ENCODE measurements at regions not wholly inside any gene's neighbourhood (a gene's known extent, or its start where the extent isn't known, plus 50 kb on each side); places are given as distances from the start of the nearest gene placed in this dataset.

- no peaks in the 10 kb centered on the region for H3K27me3 ChIP-seq
- no peak overlapping the region for H3K4me3 ChIP-seq
- no peak overlapping the region for H3K27ac ChIP-seq
- TF ChIP-seq EP300 (IDR thresholded peaks at IDR 0.05), result no peak
- no peak for TF ChIP-seq POLR2A (IDR thresholded peaks at IDR 0.05)
- no peak for TF ChIP-seq CTCF (IDR thresholded peaks at IDR 0.05)
- TF ChIP-seq POLR2AphosphoS5 (IDR thresholded peaks at IDR 0.05), result no peak
- H3K4me1 ChIP-seq, result no peaks in the 10 kb centered on the region
- DNase-seq, result no peak
- 87 to 91% methylated on average over 7 of the region's 7 CpGs for WGBS, 2 donors
- H3K36me3 ChIP-seq, result no peaks in the 10 kb centered on the region
- no peaks in the 10 kb centered on the region for H3K9me3 ChIP-seq
- ATAC-seq (ENCODE audit: low FRiP score in 2 of 2), result no peak
These were observed 56.0 kb upstream of the FLT1 start for GRCh38 chr13:28550721-28551497.

GRCh38 chr13:28550091-28550490 lies 55.2 kb upstream of the FLT1 start:
- 73 to 84% methylated on average over 3 of the region's 3 CpGs for WGBS, 2 donors
- ATAC-seq (ENCODE audit: low FRiP score in 2 of 2), result no peak

GRCh38 chr13:28548872-28549271 lies 53.9 kb upstream of the FLT1 start:
- Histone ChIP-seq H3K36me3 (no peaks in the 10 kb centered on the region), H3K4me3 (no peak overlapping the region), H3K27me3 (no peaks in the 10 kb centered on the region), H3K4me1 (no peaks in the 10 kb centered on the region), H3K27ac (no peak overlapping the region), H3K9me3 (peaks cover 0 to 3% (median 0%) of the 10 kb centered on the region in 4 donors)
- no peak for DNase-seq
- no peak for ATAC-seq (ENCODE audit: low FRiP score in 2 of 2)
- 59 to 68% methylated on average over 2 of the region's 2 CpGs for WGBS, 2 donors
- TF ChIP-seq POLR2A (IDR thresholded peaks at IDR 0.05) (no peak), EP300 (IDR thresholded peaks at IDR 0.05) (no peak)

More at GRCh38 chr13:28550091-28550490, 55.2 kb upstream of the FLT1 start:
- Histone ChIP-seq H3K4me1 (no peaks in the 10 kb centered on the region), H3K4me3 (no peak overlapping the region), H3K27me3 (no peaks in the 10 kb centered on the region), H3K36me3 (no peaks in the 10 kb centered on the region), H3K9me3 (no peaks in the 10 kb centered on the region), H3K27ac (no peak overlapping the region)
- DNase-seq, result no peak
- TF ChIP-seq CTCF (IDR thresholded peaks at IDR 0.05), result no peak
- no peak for TF ChIP-seq POLR2AphosphoS5 (IDR thresholded peaks at IDR 0.05)
- TF ChIP-seq EP300 (IDR thresholded peaks at IDR 0.05), result no peak
- TF ChIP-seq POLR2A (IDR thresholded peaks at IDR 0.05), result no peak

- WGBS, 2 donors, result 70 to 73% methylated on average over 4 of the region's 4 CpGs
- no peak for DNase-seq
- no peaks in the 10 kb centered on the region for H3K27me3 ChIP-seq
- H3K27ac ChIP-seq, result no peak overlapping the region
- H3K4me3 ChIP-seq, result no peak overlapping the region
- TF ChIP-seq POLR2A (IDR thresholded peaks at IDR 0.05) (no peak), EP300 (IDR thresholded peaks at IDR 0.05) (no peak)
- H3K9me3 ChIP-seq, result peaks cover 0 to 7% (median 0%) of the 10 kb centered on the region in 4 donors
- ATAC-seq (ENCODE audit: low FRiP score in 2 of 2), result no peak
- H3K36me3 ChIP-seq, result no peaks in the 10 kb centered on the region
- H3K4me1 ChIP-seq, result no peaks in the 10 kb centered on the region
These were observed 53.5 kb upstream of the FLT1 start for GRCh38 chr13:28548468-28548867.

- DNase-seq (no peak), ATAC-seq (ENCODE audit: low FRiP score in 2 of 2) (no peak)
- no peaks in the 10 kb centered on the region for H3K27me3 ChIP-seq
- H3K36me3 ChIP-seq, result no peaks in the 10 kb centered on the region
- 64 to 69% methylated on average over 5 of the region's 5 CpGs for WGBS, 2 donors
- H3K27ac ChIP-seq, result no peak overlapping the region
- peaks cover 0 to 9% (median 0%) of the 10 kb centered on the region in 4 donors for H3K9me3 ChIP-seq
- TF ChIP-seq CTCF (IDR thresholded peaks at IDR 0.05), result no peak
- no peak for TF ChIP-seq POLR2A (IDR thresholded peaks at IDR 0.05)
- no peak for TF ChIP-seq EP300 (IDR thresholded peaks at IDR 0.05)
- no peak for TF ChIP-seq POLR2AphosphoS5 (IDR thresholded peaks at IDR 0.05)
- H3K4me3 ChIP-seq, result no peak overlapping the region
- no peaks in the 10 kb centered on the region for H3K4me1 ChIP-seq
These were observed 50.8 kb upstream of the FLT1 start for GRCh38 chr13:28545583-28546333.

All from upper lobe of left lung (tissue), 6 donors.